Hematopoietic multipotent progenitor cell treated with erythropoietin and hydrocortisone succinate and interleukin-3 and kit ligand, for 4 days (in vitro differentiated cells): ENCODE measurements at regions not wholly inside any gene's neighbourhood (a gene's known extent, or its start where the extent isn't known, plus 50 kb on each side); places are given as distances from the start of the nearest gene placed in this dataset.

ENCODE experiments used
- DNase-seq: peaks from one replicate; pipeline ENCODE4 v3.0.0-alpha.2; 2015

GRCh38 chr2:14398641-14399040, 233.9 kb upstream of the LRATD1 start:
- DNase-seq: no peak

- DNase-seq: no peak
These were observed 230.6 kb upstream of the LRATD1 start for GRCh38 chr2:14401873-14402272.

GRCh38 chr2:14408695-14409094, 223.8 kb upstream of the LRATD1 start:
- DNase-seq: no peak

- DNase-seq: no peak
These were observed 215.0 kb upstream of the LRATD1 start for GRCh38 chr2:14417551-14417950.

- DNase-seq: no peak
These were observed 214.4 kb upstream of the LRATD1 start for GRCh38 chr2:14418115-14418514.

- no peak for DNase-seq
These were observed 211.7 kb upstream of the LRATD1 start for GRCh38 chr2:14420851-14421250.

GRCh38 chr2:14422426-14422825, 210.1 kb upstream of the LRATD1 start:
- DNase-seq: no peak

- no peak for DNase-seq
These were observed 209.2 kb upstream of the LRATD1 start for GRCh38 chr2:14423145-14423906.

- no peak for DNase-seq
These were observed 207.8 kb upstream of the LRATD1 start for GRCh38 chr2:14424478-14425390.

- no peak for DNase-seq
These were observed 206.6 kb upstream of the LRATD1 start for GRCh38 chr2:14425869-14426268.

- no peak for DNase-seq
These were observed 204.5 kb upstream of the LRATD1 start for GRCh38 chr2:14428056-14428455.

- DNase-seq: no peak
These were observed 198.5 kb upstream of the LRATD1 start for GRCh38 chr2:14433946-14434495.

GRCh38 chr2:14445670-14446069, 186.8 kb upstream of the LRATD1 start:
- DNase-seq: no peak

- no peak for DNase-seq
These were observed 184.2 kb upstream of the LRATD1 start for GRCh38 chr2:14448340-14448739.

- no peak for DNase-seq
These were observed 181.2 kb upstream of the LRATD1 start for GRCh38 chr2:14451312-14451711.

GRCh38 chr2:14454202-14454601, 178.3 kb upstream of the LRATD1 start:
- DNase-seq: no peak

- no peak for DNase-seq
These were observed 172.7 kb upstream of the LRATD1 start for GRCh38 chr2:14459786-14460325.

GRCh38 chr2:14475994-14476393, 156.5 kb upstream of the LRATD1 start:
- no peak for DNase-seq

- DNase-seq: no peak
These were observed 153.0 kb upstream of the LRATD1 start for GRCh38 chr2:14479486-14479885.

GRCh38 chr2:14480120-14480519, 152.4 kb upstream of the LRATD1 start:
- DNase-seq: no peak

GRCh38 chr2:14480906-14481305, 151.6 kb upstream of the LRATD1 start:
- DNase-seq: no peak

GRCh38 chr2:14492920-14493503, 139.5 kb upstream of the LRATD1 start:
- DNase-seq: no peak

GRCh38 chr2:14494759-14495158, 137.8 kb upstream of the LRATD1 start:
- no peak for DNase-seq
